ENCODE measurements at regions not wholly inside any gene's neighbourhood (a gene's known extent, or its start where the extent isn't known, plus 50 kb on each side); places are given as distances from the start of the nearest gene placed in this dataset.

DNA sequence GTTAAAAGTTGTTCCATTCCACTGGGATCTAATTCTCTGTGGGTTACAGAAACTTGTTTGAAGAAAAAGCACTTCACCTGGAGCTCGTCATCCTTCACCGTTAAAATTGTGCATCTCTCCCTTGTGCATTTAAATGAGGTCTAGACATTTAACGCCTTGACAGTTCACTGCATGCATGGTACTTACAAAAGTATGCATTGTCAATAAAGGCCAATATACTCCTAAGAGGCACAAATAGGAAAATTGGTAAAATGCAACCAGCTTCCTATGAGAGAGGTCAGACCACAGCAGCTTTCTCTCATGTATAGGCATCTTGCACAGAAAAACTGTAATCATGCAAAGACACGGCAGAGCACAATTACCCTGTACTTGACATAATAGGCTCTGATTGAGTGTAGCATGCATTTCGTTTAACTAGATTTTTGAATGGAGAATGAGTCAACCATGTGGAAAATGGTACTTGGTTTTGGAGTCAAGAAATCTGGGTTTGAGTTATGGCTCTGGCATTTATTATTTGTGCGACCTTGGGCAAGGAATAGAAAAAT is 378.5 kb downstream of the RFPL4B start:
- TF ChIP-seq CTCF (IDR thresholded peaks at IDR 0.05) (no peak), POLR2A (IDR thresholded peaks at IDR 0.05) (no peak)

Measured in ovary (tissue), 3 donors.